A673 (cell line): ENCODE measurements at regions not wholly inside any gene's neighbourhood (a gene's known extent, or its start where the extent isn't known, plus 50 kb on each side); places are given as distances from the start of the nearest gene placed in this dataset.
"Not testable (repeated sequence)": the region's sequence is repeated elsewhere in the genome, so short reads cannot be mapped to it uniquely, and the experiment has no call there.

ENCODE experiments used
- BruUV-seq: library from RNA; stranded (reverse); fragments of 400-500 nt; replicated peaks from 2 replicates; lab custom pipeline; 2021; lab: Mats Ljungman, UMichigan
- CTCF ChIA-PET: fragments of 300-600 bp; sonication (Branson Sonifier 250); formaldehyde crosslinking; loops from one replicate; lab custom pipeline; 2022; ENCODE audit warnings: antibody characterized with exemption; lab: Charles Lee
- POLR2A ChIA-PET: fragments of 300-600 bp; sonication (Branson Sonifier 250); formaldehyde crosslinking; loops from one replicate; lab custom pipeline; 2022; ENCODE audit warnings: antibody characterized with exemption; ENCODE audit not compliant: low non-redundant PET; lab: Charles Lee
- DNase-seq: peaks from one replicate; pipeline ENCODE4 v3.0.0-alpha.2; 2015; ENCODE audit warnings: low spot score
- H3K27ac ChIP-seq: fragments of 200-600 bp; sonication (generic); 2 replicates; pipeline ENCODE4 v1.5.1; 2016; ENCODE audit warnings: mixed run types, low read depth, mild to moderate bottlenecking, mixed read lengths, antibody characterized with exemption, low read length; ENCODE audit not compliant: poor library complexity, severe bottlenecking
- H3K27me3 ChIP-seq: fragments of 200-600 bp; sonication (generic); replicated peaks from 2 replicates; pipeline ENCODE4 v1.6.1; 2017; ENCODE audit warnings: mixed run types, low read depth, mild to moderate bottlenecking, mixed read lengths, antibody characterized with exemption, low read length; ENCODE audit not compliant: insufficient read depth, poor library complexity
- H3K36me3 ChIP-seq: fragments of 200-600 bp; sonication (generic); 2 replicates; pipeline ENCODE4 v1.6.1; 2016; ENCODE audit warnings: mixed run types, mild to moderate bottlenecking, mixed read lengths, antibody characterized with exemption, low read length; ENCODE audit not compliant: insufficient read depth, poor library complexity, severe bottlenecking
- H3K4me1 ChIP-seq: fragments of 200-600 bp; sonication (generic); 2 replicates; pipeline ENCODE4 v1.6.1; 2017; ENCODE audit warnings: mixed run types, mild to moderate bottlenecking, mixed read lengths, antibody characterized with exemption, low read length; ENCODE audit not compliant: insufficient read depth, poor library complexity, severe bottlenecking
- H3K4me3 ChIP-seq: fragments of 200-600 bp; sonication (generic); 2 replicates; pipeline ENCODE4 v1.5.1; 2016; ENCODE audit warnings: low read depth, mixed run types, mild to moderate bottlenecking, mixed read lengths, low read length; ENCODE audit not compliant: poor library complexity, severe bottlenecking
- H3K9me3 ChIP-seq: fragments of 200-600 bp; sonication (generic); 2 replicates; pipeline ENCODE4 v1.6.1; 2016; ENCODE audit warnings: mixed run types, low read depth, mild to moderate bottlenecking, mixed read lengths, antibody characterized with exemption, low read length; ENCODE audit not compliant: poor library complexity, severe bottlenecking
- EZH2 ChIP-seq: fragments of 200-600 bp; sonication (generic); IDR thresholded peaks from 2 replicates; pipeline ENCODE4 v1.6.1; 2017; ENCODE audit warnings: borderline replicate concordance, low read depth, mild to moderate bottlenecking, mixed read lengths, antibody characterized with exemption, low read length; ENCODE audit not compliant: poor library complexity, severe bottlenecking
- intact Hi-C: fragments of 100-400 bp; cut with micrococcal nuclease; formaldehyde crosslinking; loops from one replicate; pipeline ENCODE4 v1.10.0; 2022; ENCODE audit not compliant: unreplicated experiment
- TF ChIP-seq, protein P1 (sequence below): fragments of 300-800, 200-600 bp; sonication (generic); conservative IDR thresholded peaks from 2 replicates; pipeline ENCODE4 v1.5.1; 2017; ENCODE audit warnings: low read depth, mild to moderate bottlenecking, antibody characterized with exemption, low read length, moderate library complexity, mixed read lengths

- TF ChIP-seq, protein P1, sequence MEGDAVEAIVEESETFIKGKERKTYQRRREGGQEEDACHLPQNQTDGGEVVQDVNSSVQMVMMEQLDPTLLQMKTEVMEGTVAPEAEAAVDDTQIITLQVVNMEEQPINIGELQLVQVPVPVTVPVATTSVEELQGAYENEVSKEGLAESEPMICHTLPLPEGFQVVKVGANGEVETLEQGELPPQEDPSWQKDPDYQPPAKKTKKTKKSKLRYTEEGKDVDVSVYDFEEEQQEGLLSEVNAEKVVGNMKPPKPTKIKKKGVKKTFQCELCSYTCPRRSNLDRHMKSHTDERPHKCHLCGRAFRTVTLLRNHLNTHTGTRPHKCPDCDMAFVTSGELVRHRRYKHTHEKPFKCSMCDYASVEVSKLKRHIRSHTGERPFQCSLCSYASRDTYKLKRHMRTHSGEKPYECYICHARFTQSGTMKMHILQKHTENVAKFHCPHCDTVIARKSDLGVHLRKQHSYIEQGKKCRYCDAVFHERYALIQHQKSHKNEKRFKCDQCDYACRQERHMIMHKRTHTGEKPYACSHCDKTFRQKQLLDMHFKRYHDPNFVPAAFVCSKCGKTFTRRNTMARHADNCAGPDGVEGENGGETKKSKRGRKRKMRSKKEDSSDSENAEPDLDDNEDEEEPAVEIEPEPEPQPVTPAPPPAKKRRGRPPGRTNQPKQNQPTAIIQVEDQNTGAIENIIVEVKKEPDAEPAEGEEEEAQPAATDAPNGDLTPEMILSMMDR = no peak
- no peak for TF ChIP-seq EZH2
- DNase-seq = no peak
- intact Hi-C loops = no loop called here
- Histone ChIP-seq H3K4me3 (no peak overlapping the region), H3K36me3 (no peaks in the 10 kb centered on the region), H3K27me3 (no peaks in the 10 kb centered on the region), H3K27ac (no peak overlapping the region), H3K9me3 (no peaks in the 10 kb centered on the region), H3K4me1 (no peaks in the 10 kb centered on the region)
- BruUV-seq = no TSS peak
- ChIA-PET POLR2A (no interaction called here), CTCF (no interaction called here)
These were observed 1450.3 kb downstream of the STIM2 start for GRCh38 chr4:28310926-28311325.

GRCh38 chr4:28312497-28312896 lies 1451.9 kb downstream of the STIM2 start:
- H3K27me3 ChIP-seq, POLR2A ChIA-PET, H3K27ac ChIP-seq, H3K36me3 ChIP-seq, intact Hi-C loops, H3K9me3 ChIP-seq, BruUV-seq, DNase-seq, H3K4me3 ChIP-seq, H3K4me1 ChIP-seq, CTCF ChIA-PET: not testable (repeated sequence)

- DNase-seq = no peak
- H3K9me3 ChIP-seq = no peaks in the 10 kb centered on the region
- CTCF ChIA-PET = no interaction called here
- H3K27ac ChIP-seq = no peak overlapping the region
- intact Hi-C loops = no loop called here
- no peak overlapping the region for H3K4me3 ChIP-seq
- no peaks in the 10 kb centered on the region for H3K36me3 ChIP-seq
- no peaks in the 10 kb centered on the region for H3K4me1 ChIP-seq
- H3K27me3 ChIP-seq = no peaks in the 10 kb centered on the region
- BruUV-seq = no TSS peak
- POLR2A ChIA-PET = no interaction called here
- no peak for TF ChIP-seq EZH2
- TF ChIP-seq, protein P1 = no peak
These were observed 1453.4 kb downstream of the STIM2 start for GRCh38 chr4:28313729-28314713.
